ENCODE measurements at regions not wholly inside any gene's neighbourhood (a gene's known extent, or its start where the extent isn't known, plus 50 kb on each side); places are given as distances from the start of the nearest gene placed in this dataset.

- in situ Hi-C loops (cut with HindIII; ENCODE audit: low sequenced_read_pairs): no loop called here
- no peak for DNase-seq (ENCODE audit: low read depth)
- no peak overlapping the region for H3K4me3 ChIP-seq (ENCODE audit: low read depth, low read length)
- no peak for TF ChIP-seq CTCF (IDR thresholded peaks at IDR 0.05; ENCODE audit: low read depth, low read length, missing control alignments)
Observed at GRCh38 chr14:87305345-87305744, 687.6 kb downstream of the GALC start.

GRCh38 chr14:87304404-87304803, 688.6 kb downstream of the GALC start:
- no peak overlapping the region for H3K4me3 ChIP-seq (ENCODE audit: low read depth, low read length)
- no peak for TF ChIP-seq CTCF (IDR thresholded peaks at IDR 0.05; ENCODE audit: low read depth, low read length, missing control alignments)
- no peak for DNase-seq (ENCODE audit: low read depth)
- in situ Hi-C loops (cut with HindIII; ENCODE audit: low sequenced_read_pairs): no loop called here

- no peak overlapping the region for H3K4me3 ChIP-seq (ENCODE audit: low read depth, low read length)
- TF ChIP-seq CTCF (IDR thresholded peaks at IDR 0.05; ENCODE audit: low read depth, low read length, missing control alignments): no peak
- DNase-seq (ENCODE audit: low read depth): no peak
- in situ Hi-C loops (cut with HindIII; ENCODE audit: low sequenced_read_pairs): no loop called here
Observed at GRCh38 chr14:87286826-87287225, 706.2 kb downstream of the GALC start.

- no peak for DNase-seq (ENCODE audit: low read depth)
- TF ChIP-seq CTCF (IDR thresholded peaks at IDR 0.05; ENCODE audit: low read depth, low read length, missing control alignments): no peak
- in situ Hi-C loops (cut with HindIII; ENCODE audit: low sequenced_read_pairs): no loop called here
- H3K4me3 ChIP-seq (ENCODE audit: low read depth, low read length): no peak overlapping the region
Observed at GRCh38 chr14:87286191-87286590, 706.8 kb downstream of the GALC start.

GRCh38 chr14:87285506-87285905, 707.5 kb downstream of the GALC start:
- no peak for DNase-seq (ENCODE audit: low read depth)
- TF ChIP-seq CTCF (IDR thresholded peaks at IDR 0.05; ENCODE audit: low read depth, low read length, missing control alignments): no peak
- in situ Hi-C loops (cut with HindIII; ENCODE audit: low sequenced_read_pairs): no loop called here
- H3K4me3 ChIP-seq (ENCODE audit: low read depth, low read length): no peak overlapping the region

- H3K4me3 ChIP-seq (ENCODE audit: low read depth, low read length): no peak overlapping the region
- DNase-seq (ENCODE audit: low read depth): no peak
- in situ Hi-C loops (cut with HindIII; ENCODE audit: low sequenced_read_pairs): no loop called here
- TF ChIP-seq CTCF (IDR thresholded peaks at IDR 0.05; ENCODE audit: low read depth, low read length, missing control alignments): no peak
Observed at GRCh38 chr14:87283547-87283946, 709.4 kb downstream of the GALC start.

GRCh38 chr14:87282266-87282665, 710.7 kb downstream of the GALC start:
- no peak for DNase-seq (ENCODE audit: low read depth)
- no peak overlapping the region for H3K4me3 ChIP-seq (ENCODE audit: low read depth, low read length)
- in situ Hi-C loops (cut with HindIII; ENCODE audit: low sequenced_read_pairs): no loop called here
- no peak for TF ChIP-seq CTCF (IDR thresholded peaks at IDR 0.05; ENCODE audit: low read depth, low read length, missing control alignments)

Data from astrocyte of the cerebellum (primary cell).